SK-N-SH treated with all-trans-retinoic acid at 6 μM for 48 hours (cell line): ENCODE measurements at regions not wholly inside any gene's neighbourhood (a gene's known extent, or its start where the extent isn't known, plus 50 kb on each side); places are given as distances from the start of the nearest gene placed in this dataset.

ENCODE experiments used
- ATAC-seq: fragments of 200-7000 bp; cut with Tn5 transposase; 3 replicates; pipeline ENCODE4 v1.9.1; 2020; ENCODE audit warnings: mild to moderate bottlenecking, moderate library complexity
- ARNTL ChIP-seq: fragments of 450-650 bp; formaldehyde crosslinking; IDR thresholded peaks from 2 replicates; pipeline ENCODE4 v1.5.0; 2020; ENCODE audit warnings: low read depth, mild to moderate bottlenecking, moderate library complexity, borderline replicate concordance
- CSDC2 ChIP-seq: fragments of 250-450 bp; sonication (Bioruptor Pico); IDR thresholded peaks from 2 replicates; pipeline ENCODE4 v1.5.0; 2020; ENCODE audit warnings: mild to moderate bottlenecking, moderate library complexity
- ESRRG ChIP-seq: fragments of 250-450 bp; sonication (Bioruptor Pico); IDR thresholded peaks from 2 replicates; pipeline ENCODE4 v1.6.1; 2021; ENCODE audit warnings: mild to moderate bottlenecking
- GLIS3 ChIP-seq: fragments of 250-450 bp; sonication (Bioruptor Pico); IDR thresholded peaks from 2 replicates; pipeline ENCODE4 v1.5.0; 2020; ENCODE audit warnings: mild to moderate bottlenecking, moderate library complexity
- ISL1 ChIP-seq: fragments of 250-450 bp; sonication (Bioruptor Pico); IDR thresholded peaks from 2 replicates; pipeline ENCODE4 v2.1.2; 2022; ENCODE audit warnings: mild to moderate bottlenecking, moderate library complexity
- OSR1 ChIP-seq: fragments of 250-450 bp; sonication (Bioruptor Pico); IDR thresholded peaks from 2 replicates; pipeline ENCODE4 v1.8.0; 2022; ENCODE audit warnings: moderate library complexity, mild to moderate bottlenecking, inconsistent platforms
- PPARA ChIP-seq: fragments of 250-450 bp; sonication (Bioruptor Pico); IDR thresholded peaks from 2 replicates; pipeline ENCODE4 v1.5.0; 2020; ENCODE audit warnings: mild to moderate bottlenecking, borderline replicate concordance
- RARB ChIP-seq: fragments of 250-450 bp; sonication (Bioruptor Pico); IDR thresholded peaks from 2 replicates; pipeline ENCODE4 v1.8.0; 2021; ENCODE audit warnings: mild to moderate bottlenecking, moderate library complexity
- SNAI2 ChIP-seq: fragments of 250-450 bp; sonication (Bioruptor Pico); IDR thresholded peaks from 2 replicates; pipeline ENCODE4 v1.5.0; 2020; ENCODE audit warnings: mild to moderate bottlenecking, moderate library complexity
- TCF4 ChIP-seq: fragments of 250-450 bp; sonication (Bioruptor Pico); IDR thresholded peaks from 2 replicates; pipeline ENCODE4 v1.8.0; 2021; ENCODE audit warnings: mild to moderate bottlenecking, moderate library complexity, borderline replicate concordance
- TOX ChIP-seq: fragments of 250-450 bp; sonication (Bioruptor Pico); IDR thresholded peaks from 2 replicates; pipeline ENCODE4 v1.8.0; 2021; ENCODE audit warnings: mild to moderate bottlenecking, moderate library complexity, borderline replicate concordance
- ZC3H10 ChIP-seq: fragments of 250-450 bp; sonication (Bioruptor Pico); IDR thresholded peaks from 2 replicates; pipeline ENCODE4 v1.5.1; 2021; ENCODE audit warnings: mild to moderate bottlenecking, moderate library complexity
- ZFP3 ChIP-seq: fragments of 250-450 bp; sonication (Bioruptor Pico); IDR thresholded peaks from 2 replicates; pipeline ENCODE4 v1.5.0; 2020; ENCODE audit warnings: mild to moderate bottlenecking, moderate library complexity
- ZFP30 ChIP-seq: fragments of 450-650 bp; formaldehyde crosslinking; IDR thresholded peaks from 2 replicates; pipeline ENCODE4 v1.5.0; 2022; ENCODE audit warnings: mild to moderate bottlenecking, moderate library complexity
- ZNF565 ChIP-seq: fragments of 450-650 bp; formaldehyde crosslinking; conservative IDR thresholded peaks from 2 replicates; pipeline ENCODE4 v1.5.0; 2020; ENCODE audit warnings: low read depth, mild to moderate bottlenecking, moderate library complexity
- ZNF70 ChIP-seq: fragments of 450-650 bp; formaldehyde crosslinking; IDR thresholded peaks from 2 replicates; pipeline ENCODE4 v1.5.0; 2020; ENCODE audit warnings: mild to moderate bottlenecking, moderate library complexity
- ZNF8 ChIP-seq: fragments of 450-650 bp; formaldehyde crosslinking; IDR thresholded peaks from 2 replicates; pipeline ENCODE4 v1.5.0; 2020; ENCODE audit warnings: mild to moderate bottlenecking, moderate library complexity
- TF ChIP-seq, protein P1 (sequence below): fragments of 250-450 bp; sonication (Bioruptor Pico); IDR thresholded peaks from 2 replicates; pipeline ENCODE4 v1.5.0; 2020; ENCODE audit warnings: mild to moderate bottlenecking, moderate library complexity
- TF ChIP-seq, protein P2 (sequence below): fragments of 250-450 bp; sonication (Bioruptor Pico); IDR thresholded peaks from 2 replicates; pipeline ENCODE4 v1.8.0; 2021; ENCODE audit warnings: low read depth, mild to moderate bottlenecking, moderate library complexity, borderline replicate concordance
- TF ChIP-seq, protein P3 (sequence below): fragments of 250-450 bp; sonication (Bioruptor Pico); IDR thresholded peaks from 2 replicates; pipeline ENCODE4 v1.5.1; 2020; ENCODE audit warnings: low read depth, mild to moderate bottlenecking, moderate library complexity
- TF ChIP-seq, protein P4 (sequence below): fragments of 250-450 bp; sonication (Bioruptor Pico); IDR thresholded peaks from 2 replicates; pipeline ENCODE4 v1.8.0; 2020; ENCODE audit warnings: mild to moderate bottlenecking, moderate library complexity, borderline replicate concordance
- TF ChIP-seq, protein P5 (sequence below): fragments of 250-450 bp; sonication (Bioruptor Pico); IDR thresholded peaks from 2 replicates; pipeline ENCODE4 v1.5.1; 2021; ENCODE audit warnings: mild to moderate bottlenecking, moderate library complexity

DNA sequence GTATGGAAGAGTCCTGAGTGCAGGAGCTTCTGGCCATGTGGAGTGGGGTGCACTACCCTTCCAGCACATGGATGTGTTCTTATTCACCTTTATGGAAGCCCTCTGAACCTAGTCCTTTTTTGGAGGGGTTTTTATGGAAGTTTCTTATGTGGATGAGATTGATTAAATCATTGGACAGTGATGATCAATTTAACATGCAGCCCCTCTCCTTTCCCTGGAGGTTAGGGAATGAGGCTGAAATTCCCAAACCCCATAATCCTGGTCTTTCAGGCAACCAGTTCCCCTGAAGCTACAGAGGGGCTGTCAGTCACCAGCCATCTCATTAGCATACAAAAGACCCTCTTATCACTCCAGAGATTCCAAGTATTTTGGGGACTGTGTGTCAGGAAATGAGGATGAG is 183.9 kb upstream of the MAP3K7 start:
- ATAC-seq: no peak
- TF ChIP-seq TOX (no peak), ZNF70 (CRISPR knock-in tag) (no peak)

DNA sequence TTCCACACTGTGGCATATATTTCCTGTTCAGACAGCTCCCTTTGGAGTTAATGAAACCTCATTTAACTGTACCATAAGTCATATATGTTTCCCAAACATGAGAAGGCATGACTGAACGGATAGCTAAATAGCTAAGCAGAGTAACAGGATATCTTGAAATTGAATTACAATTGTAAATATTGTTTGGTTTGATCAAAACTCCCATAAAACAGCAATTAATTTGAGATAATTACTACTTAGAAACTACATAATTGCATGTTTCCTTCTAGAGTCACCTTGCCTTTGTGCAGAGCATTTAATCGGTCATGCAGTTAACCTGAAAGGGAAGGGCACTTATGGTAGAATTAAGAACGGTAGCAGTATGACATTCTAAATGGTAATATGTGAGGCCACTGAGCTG is 179.0 kb upstream of the MAP3K7 start:
- ATAC-seq: no peak
- no peak for TF ChIP-seq PPARA (CRISPR knock-in tag)
- TF ChIP-seq, protein P1, sequence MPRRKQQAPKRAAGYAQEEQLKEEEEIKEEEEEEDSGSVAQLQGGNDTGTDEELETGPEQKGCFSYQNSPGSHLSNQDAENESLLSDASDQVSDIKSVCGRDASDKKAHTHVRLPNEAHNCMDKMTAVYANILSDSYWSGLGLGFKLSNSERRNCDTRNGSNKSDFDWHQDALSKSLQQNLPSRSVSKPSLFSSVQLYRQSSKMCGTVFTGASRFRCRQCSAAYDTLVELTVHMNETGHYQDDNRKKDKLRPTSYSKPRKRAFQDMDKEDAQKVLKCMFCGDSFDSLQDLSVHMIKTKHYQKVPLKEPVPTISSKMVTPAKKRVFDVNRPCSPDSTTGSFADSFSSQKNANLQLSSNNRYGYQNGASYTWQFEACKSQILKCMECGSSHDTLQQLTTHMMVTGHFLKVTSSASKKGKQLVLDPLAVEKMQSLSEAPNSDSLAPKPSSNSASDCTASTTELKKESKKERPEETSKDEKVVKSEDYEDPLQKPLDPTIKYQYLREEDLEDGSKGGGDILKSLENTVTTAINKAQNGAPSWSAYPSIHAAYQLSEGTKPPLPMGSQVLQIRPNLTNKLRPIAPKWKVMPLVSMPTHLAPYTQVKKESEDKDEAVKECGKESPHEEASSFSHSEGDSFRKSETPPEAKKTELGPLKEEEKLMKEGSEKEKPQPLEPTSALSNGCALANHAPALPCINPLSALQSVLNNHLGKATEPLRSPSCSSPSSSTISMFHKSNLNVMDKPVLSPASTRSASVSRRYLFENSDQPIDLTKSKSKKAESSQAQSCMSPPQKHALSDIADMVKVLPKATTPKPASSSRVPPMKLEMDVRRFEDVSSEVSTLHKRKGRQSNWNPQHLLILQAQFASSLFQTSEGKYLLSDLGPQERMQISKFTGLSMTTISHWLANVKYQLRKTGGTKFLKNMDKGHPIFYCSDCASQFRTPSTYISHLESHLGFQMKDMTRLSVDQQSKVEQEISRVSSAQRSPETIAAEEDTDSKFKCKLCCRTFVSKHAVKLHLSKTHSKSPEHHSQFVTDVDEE: no peak
- TF ChIP-seq, protein P2, sequence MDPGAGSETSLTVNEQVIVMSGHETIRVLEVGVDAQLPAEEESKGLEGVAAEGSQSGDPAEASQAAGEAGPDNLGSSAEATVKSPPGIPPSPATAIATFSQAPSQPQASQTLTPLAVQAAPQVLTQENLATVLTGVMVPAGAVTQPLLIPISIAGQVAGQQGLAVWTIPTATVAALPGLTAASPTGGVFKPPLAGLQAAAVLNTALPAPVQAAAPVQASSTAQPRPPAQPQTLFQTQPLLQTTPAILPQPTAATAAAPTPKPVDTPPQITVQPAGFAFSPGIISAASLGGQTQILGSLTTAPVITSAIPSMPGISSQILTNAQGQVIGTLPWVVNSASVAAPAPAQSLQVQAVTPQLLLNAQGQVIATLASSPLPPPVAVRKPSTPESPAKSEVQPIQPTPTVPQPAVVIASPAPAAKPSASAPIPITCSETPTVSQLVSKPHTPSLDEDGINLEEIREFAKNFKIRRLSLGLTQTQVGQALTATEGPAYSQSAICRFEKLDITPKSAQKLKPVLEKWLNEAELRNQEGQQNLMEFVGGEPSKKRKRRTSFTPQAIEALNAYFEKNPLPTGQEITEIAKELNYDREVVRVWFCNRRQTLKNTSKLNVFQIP: no peak
- TF ChIP-seq ISL1 (CRISPR knock-in tag): no peak
- TF ChIP-seq ZNF565 (CRISPR knock-in tag): no peak
- no peak for TF ChIP-seq SNAI2 (CRISPR knock-in tag)
- TF ChIP-seq ZFP3 (CRISPR knock-in tag): no peak
- TF ChIP-seq, protein P3, sequence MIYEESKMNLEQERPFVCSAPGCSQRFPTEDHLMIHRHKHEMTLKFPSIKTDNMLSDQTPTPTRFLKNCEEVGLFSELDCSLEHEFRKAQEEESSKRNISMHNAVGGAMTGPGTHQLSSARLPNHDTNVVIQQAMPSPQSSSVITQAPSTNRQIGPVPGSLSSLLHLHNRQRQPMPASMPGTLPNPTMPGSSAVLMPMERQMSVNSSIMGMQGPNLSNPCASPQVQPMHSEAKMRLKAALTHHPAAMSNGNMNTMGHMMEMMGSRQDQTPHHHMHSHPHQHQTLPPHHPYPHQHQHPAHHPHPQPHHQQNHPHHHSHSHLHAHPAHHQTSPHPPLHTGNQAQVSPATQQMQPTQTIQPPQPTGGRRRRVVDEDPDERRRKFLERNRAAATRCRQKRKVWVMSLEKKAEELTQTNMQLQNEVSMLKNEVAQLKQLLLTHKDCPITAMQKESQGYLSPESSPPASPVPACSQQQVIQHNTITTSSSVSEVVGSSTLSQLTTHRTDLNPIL (CRISPR knock-in tag): no peak
- TF ChIP-seq ZNF70 (CRISPR knock-in tag): no peak
- TF ChIP-seq, protein P4, sequence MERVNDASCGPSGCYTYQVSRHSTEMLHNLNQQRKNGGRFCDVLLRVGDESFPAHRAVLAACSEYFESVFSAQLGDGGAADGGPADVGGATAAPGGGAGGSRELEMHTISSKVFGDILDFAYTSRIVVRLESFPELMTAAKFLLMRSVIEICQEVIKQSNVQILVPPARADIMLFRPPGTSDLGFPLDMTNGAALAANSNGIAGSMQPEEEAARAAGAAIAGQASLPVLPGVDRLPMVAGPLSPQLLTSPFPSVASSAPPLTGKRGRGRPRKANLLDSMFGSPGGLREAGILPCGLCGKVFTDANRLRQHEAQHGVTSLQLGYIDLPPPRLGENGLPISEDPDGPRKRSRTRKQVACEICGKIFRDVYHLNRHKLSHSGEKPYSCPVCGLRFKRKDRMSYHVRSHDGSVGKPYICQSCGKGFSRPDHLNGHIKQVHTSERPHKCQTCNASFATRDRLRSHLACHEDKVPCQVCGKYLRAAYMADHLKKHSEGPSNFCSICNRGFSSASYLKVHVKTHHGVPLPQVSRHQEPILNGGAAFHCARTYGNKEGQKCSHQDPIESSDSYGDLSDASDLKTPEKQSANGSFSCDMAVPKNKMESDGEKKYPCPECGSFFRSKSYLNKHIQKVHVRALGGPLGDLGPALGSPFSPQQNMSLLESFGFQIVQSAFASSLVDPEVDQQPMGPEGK: no peak
- no peak for TF ChIP-seq GLIS3 (CRISPR knock-in tag)
- TF ChIP-seq OSR1 (CRISPR knock-in tag): no peak
- no peak for TF ChIP-seq ARNTL (CRISPR knock-in tag)
- TF ChIP-seq, protein P5, sequence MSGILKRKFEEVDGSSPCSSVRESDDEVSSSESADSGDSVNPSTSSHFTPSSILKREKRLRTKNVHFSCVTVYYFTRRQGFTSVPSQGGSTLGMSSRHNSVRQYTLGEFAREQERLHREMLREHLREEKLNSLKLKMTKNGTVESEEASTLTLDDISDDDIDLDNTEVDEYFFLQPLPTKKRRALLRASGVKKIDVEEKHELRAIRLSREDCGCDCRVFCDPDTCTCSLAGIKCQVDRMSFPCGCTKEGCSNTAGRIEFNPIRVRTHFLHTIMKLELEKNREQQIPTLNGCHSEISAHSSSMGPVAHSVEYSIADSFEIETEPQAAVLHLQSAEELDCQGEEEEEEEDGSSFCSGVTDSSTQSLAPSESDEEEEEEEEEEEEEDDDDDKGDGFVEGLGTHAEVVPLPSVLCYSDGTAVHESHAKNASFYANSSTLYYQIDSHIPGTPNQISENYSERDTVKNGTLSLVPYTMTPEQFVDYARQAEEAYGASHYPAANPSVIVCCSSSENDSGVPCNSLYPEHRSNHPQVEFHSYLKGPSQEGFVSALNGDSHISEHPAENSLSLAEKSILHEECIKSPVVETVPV (CRISPR knock-in tag): no peak
- no peak for TF ChIP-seq ESRRG
- TF ChIP-seq ZC3H10 (CRISPR knock-in tag): no peak
- TF ChIP-seq RARB (CRISPR knock-in tag): no peak
- no peak for TF ChIP-seq ZFP30 (CRISPR knock-in tag)
- no peak for TF ChIP-seq TOX
- TF ChIP-seq TCF4 (CRISPR knock-in tag): no peak
- TF ChIP-seq, all 23 proteins: peak for 0

DNA sequence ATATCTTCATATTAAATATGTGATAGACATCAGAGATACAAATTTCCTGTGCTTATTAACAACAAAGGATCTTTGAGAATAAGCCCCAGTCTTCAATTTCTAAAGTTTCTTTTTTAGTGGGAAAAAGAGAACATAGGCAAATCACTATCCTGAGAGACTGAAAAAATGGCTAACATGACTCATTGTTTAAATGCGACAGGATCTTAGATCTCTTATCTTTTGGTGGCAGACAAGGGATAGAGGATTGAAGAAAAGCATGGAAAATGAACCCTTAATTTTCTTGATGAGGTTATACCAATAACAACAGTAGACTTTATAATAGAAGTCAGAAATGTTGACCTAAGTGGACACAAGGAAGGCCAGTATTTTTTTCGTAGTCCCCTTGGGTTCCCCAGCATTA is 178.6 kb upstream of the MAP3K7 start:
- ATAC-seq: no peak
- TF ChIP-seq TCF4 (CRISPR knock-in tag): no peak
- TF ChIP-seq, protein P2: no peak
- no peak for TF ChIP-seq ARNTL (CRISPR knock-in tag)
- TF ChIP-seq ZNF70 (CRISPR knock-in tag): no peak
- TF ChIP-seq PPARA (CRISPR knock-in tag): no peak
- TF ChIP-seq ESRRG: no peak
- TF ChIP-seq ZNF565 (CRISPR knock-in tag): no peak
- TF ChIP-seq, protein P4: no peak
- no peak for TF ChIP-seq OSR1 (CRISPR knock-in tag)
- TF ChIP-seq ZNF8 (CRISPR knock-in tag): no peak
- TF ChIP-seq CSDC2: no peak
- no peak for TF ChIP-seq RARB (CRISPR knock-in tag)
- TF ChIP-seq, protein P1: no peak
- TF ChIP-seq TOX: no peak
